Ishikawa (cell line): ENCODE measurements at regions not wholly inside any gene's neighbourhood (a gene's known extent, or its start where the extent isn't known, plus 50 kb on each side); places are given as distances from the start of the nearest gene placed in this dataset.

Source experiments
- CREB1 ChIP-seq: IDR thresholded peaks from 2 replicates; pipeline ENCODE4 v1.6.1; 2012; ENCODE audit warnings: low read depth
- FOXM1 ChIP-seq: IDR thresholded peaks from 2 replicates; pipeline ENCODE4 v1.6.1; 2012; ENCODE audit warnings: low read depth, borderline replicate concordance
- RAD21 ChIP-seq: IDR thresholded peaks from 2 replicates; pipeline ENCODE4 v1.6.1; 2012; ENCODE audit warnings: low read depth
- TAF1 ChIP-seq: IDR thresholded peaks from 2 replicates; pipeline ENCODE4 v1.6.1; 2012; ENCODE audit warnings: low read depth, mild to moderate bottlenecking
- YY1 ChIP-seq: IDR thresholded peaks from 2 replicates; pipeline ENCODE4 v1.6.1; 2012; ENCODE audit warnings: low read depth
- TF ChIP-seq, protein P1 (sequence below): IDR thresholded peaks from 2 replicates; pipeline ENCODE4 v1.6.1; 2012

DNA sequence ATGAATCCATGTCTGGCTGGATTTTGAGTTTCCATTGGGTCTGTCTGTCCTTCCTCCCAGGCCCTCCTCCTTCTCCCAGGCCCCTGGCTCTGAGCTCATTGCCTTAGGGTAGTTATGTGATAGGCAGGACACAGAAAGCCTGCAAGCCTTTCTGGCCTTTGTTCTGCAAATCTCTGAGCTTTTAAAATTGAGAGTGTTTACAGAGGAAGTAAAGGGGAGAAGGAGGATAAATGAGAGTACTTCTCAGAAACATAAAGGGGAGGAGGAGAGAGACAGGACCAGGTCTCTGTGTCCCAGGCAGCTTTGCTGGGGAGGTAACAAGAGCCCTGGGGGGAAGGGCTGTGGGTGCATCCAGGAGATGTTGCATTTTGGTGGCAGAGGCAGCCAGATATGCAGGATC, 126.7 kb downstream of the FOXD2 start:
- TF ChIP-seq FOXM1 (no peak), TAF1 (no peak), RAD21 (no peak), CREB1 (no peak), YY1 (no peak)
- TF ChIP-seq, protein P1, sequence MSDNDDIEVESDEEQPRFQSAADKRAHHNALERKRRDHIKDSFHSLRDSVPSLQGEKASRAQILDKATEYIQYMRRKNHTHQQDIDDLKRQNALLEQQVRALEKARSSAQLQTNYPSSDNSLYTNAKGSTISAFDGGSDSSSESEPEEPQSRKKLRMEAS: no peak
